NCI-H82 treated with DMSO at 0.1 percent for 48 hours (cell line): ENCODE measurements at regions not wholly inside any gene's neighbourhood (a gene's known extent, or its start where the extent isn't known, plus 50 kb on each side); places are given as distances from the start of the nearest gene placed in this dataset.
"Not testable (repeated sequence)": the region's sequence is repeated elsewhere in the genome, so short reads cannot be mapped to it uniquely, and the experiment has no call there.

Experiments
- DNase-seq: peaks from one replicate; lab custom pipeline; 2025; ENCODE audit not compliant: unreplicated experiment; lab: John Stamatoyannopoulos, UW

- no peak for DNase-seq
Measured at GRCh38 chr12:33041562-33041961, 145.0 kb upstream of the PKP2 start.

- DNase-seq = not testable (repeated sequence)
Measured at GRCh38 chr12:33033999-33034398, 137.4 kb upstream of the PKP2 start.

- DNase-seq = no peak
Measured at GRCh38 chr12:33026791-33027190, 130.2 kb upstream of the PKP2 start.

GRCh38 chr12:33022724-33023123, 126.1 kb upstream of the PKP2 start:
- not testable (repeated sequence) for DNase-seq

GRCh38 chr12:33017029-33017428, 120.5 kb upstream of the PKP2 start:
- DNase-seq = not testable (repeated sequence)

GRCh38 chr12:33012226-33012625, 115.6 kb upstream of the PKP2 start:
- no peak for DNase-seq

GRCh38 chr12:33006106-33006505, 109.5 kb upstream of the PKP2 start:
- DNase-seq = no peak

GRCh38 chr12:33000016-33000415, 103.4 kb upstream of the PKP2 start:
- no peak for DNase-seq

- no peak for DNase-seq
Measured at GRCh38 chr12:32997471-32997870, 100.9 kb upstream of the PKP2 start.

- DNase-seq = no peak
Measured at GRCh38 chr12:32995623-32996022, 99.0 kb upstream of the PKP2 start.

- no peak for DNase-seq
Measured at GRCh38 chr12:32993404-32993803, 96.8 kb upstream of the PKP2 start.

GRCh38 chr12:32989705-32990104, 93.1 kb upstream of the PKP2 start:
- no peak for DNase-seq

- DNase-seq = no peak
Measured at GRCh38 chr12:32988982-32989381, 92.4 kb upstream of the PKP2 start.

GRCh38 chr12:32987512-32987911, 90.9 kb upstream of the PKP2 start:
- no peak for DNase-seq

GRCh38 chr12:32983968-32984367, 87.4 kb upstream of the PKP2 start:
- peak; percentile 30 for DNase-seq

GRCh38 chr12:32983332-32983731, 86.8 kb upstream of the PKP2 start:
- DNase-seq = no peak

GRCh38 chr12:32981139-32981538, 84.6 kb upstream of the PKP2 start:
- DNase-seq = no peak

- DNase-seq = no peak
Measured at GRCh38 chr12:32975122-32975521, 78.5 kb upstream of the PKP2 start.

GRCh38 chr12:32970465-32971110, 74.0 kb upstream of the PKP2 start:
- DNase-seq = no peak

- DNase-seq = no peak
Measured at GRCh38 chr12:32964981-32965585, 68.5 kb upstream of the PKP2 start.

GRCh38 chr12:32956418-32956817, 59.8 kb upstream of the PKP2 start:
- not testable (repeated sequence) for DNase-seq

- DNase-seq = no peak
Measured at GRCh38 chr12:32952681-32953080, 56.1 kb upstream of the PKP2 start.

GRCh38 chr12:32949815-32950214, 53.2 kb upstream of the PKP2 start:
- DNase-seq = no peak
